A673 (cell line): ENCODE measurements at regions not wholly inside any gene's neighbourhood (a gene's known extent, or its start where the extent isn't known, plus 50 kb on each side); places are given as distances from the start of the nearest gene placed in this dataset.

ENCODE experiments used
- CTCF ChIP-seq: fragments of 300-800, 200-600 bp; sonication (generic); conservative IDR thresholded peaks from 2 replicates; pipeline ENCODE4 v1.5.1; 2017; ENCODE audit warnings: low read depth, mild to moderate bottlenecking, antibody characterized with exemption, low read length, moderate library complexity, mixed read lengths
- EZH2 ChIP-seq: fragments of 200-600 bp; sonication (generic); IDR thresholded peaks from 2 replicates; pipeline ENCODE4 v1.6.1; 2017; ENCODE audit warnings: borderline replicate concordance, low read depth, mild to moderate bottlenecking, mixed read lengths, antibody characterized with exemption, low read length; ENCODE audit not compliant: poor library complexity, severe bottlenecking

DNA sequence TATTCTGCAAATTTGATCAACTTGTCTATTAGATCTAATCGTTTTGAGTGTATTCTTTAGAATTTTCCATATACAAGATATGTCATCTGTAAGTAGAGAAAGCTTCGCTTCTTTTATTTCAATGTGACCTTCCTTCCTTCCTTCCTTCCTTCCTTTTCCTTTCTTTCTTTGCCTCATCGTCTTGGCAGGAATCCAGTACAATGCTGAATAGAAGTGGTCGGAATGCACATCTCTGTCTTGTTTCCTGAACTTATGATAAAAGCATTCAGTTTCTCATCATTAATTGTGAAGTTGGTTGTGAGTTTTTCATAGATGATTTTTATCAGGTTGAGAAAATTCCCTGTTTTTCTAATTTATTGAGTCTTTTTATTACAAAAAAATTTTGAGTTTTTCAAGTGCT is 300.7 kb upstream of the ZNF32 start:
- TF ChIP-seq CTCF, result no peak
- no peak for TF ChIP-seq EZH2
